Colonic mucosa (tissue), 4 donors: ENCODE measurements at regions not wholly inside any gene's neighbourhood (a gene's known extent, or its start where the extent isn't known, plus 50 kb on each side); places are given as distances from the start of the nearest gene placed in this dataset.

Source experiments
- DNase-seq: peaks from one replicate; pipeline ENCODE4 v3.0.0-alpha.2; 2020
- H3K27ac ChIP-seq: fragments of 200-600 bp; one replicate; pipeline ENCODE4 v1.8.0; 2021
- H3K27me3 ChIP-seq: fragments of 200-600 bp; one replicate; pipeline ENCODE4 v1.8.0; 2021
- H3K36me3 ChIP-seq: fragments of 200-600 bp; one replicate; pipeline ENCODE4 v1.8.0; 2021
- H3K4me1 ChIP-seq: fragments of 200-600 bp; one replicate; pipeline ENCODE4 v1.8.0; 2021; ENCODE audit warnings: mild to moderate bottlenecking
- H3K4me3 ChIP-seq: fragments of 200-600 bp; one replicate; pipeline ENCODE4 v1.8.0; 2021
- H3K9ac ChIP-seq, 2 donors: one replicate each; pipeline ENCODE4 v1.7.0; 2013; ENCODE audit warnings: control low read depth in 2 of 2, low read depth in 2 of 2, low read length in 2 of 2
- H3K9me3 ChIP-seq: fragments of 200-600 bp; one replicate; pipeline ENCODE4 v1.8.0; 2021
- CTCF ChIP-seq: fragments of 200-600 bp; IDR thresholded peaks from one replicate; pipeline ENCODE4 v1.8.0; 2022; ENCODE audit warnings: antibody characterized with exemption, mild to moderate bottlenecking
- intact Hi-C: fragments of 100-400 bp; cut with DNase I; formaldehyde crosslinking; loops from one replicate; pipeline ENCODE4 v1.14.1; 2022
- donor health status: healthy.
- donor health status: DM: no; HTN: no; CAD: no.
- donor health status: DM: no; HTN: no; CAD: no.

- Histone ChIP-seq H3K4me1 (no peaks in the 10 kb centered on the region), H3K4me3 (no peak overlapping the region), H3K9me3 (no peaks in the 10 kb centered on the region), H3K27me3 (no peaks in the 10 kb centered on the region), H3K9ac (no peak overlapping the region), H3K36me3 (no peaks in the 10 kb centered on the region), H3K27ac (no peak overlapping the region)
- TF ChIP-seq CTCF = no peak
- DNase-seq = no peak
- intact Hi-C loops = no loop called here
Measured at GRCh38 chr17:13268791-13269595, 251.2 kb upstream of the ELAC2 start.

- H3K27me3 ChIP-seq = no peaks in the 10 kb centered on the region
- no peak for TF ChIP-seq CTCF
- intact Hi-C loops = no loop called here
- no peak overlapping the region for H3K9ac ChIP-seq
- H3K4me1 ChIP-seq = no peaks in the 10 kb centered on the region
- H3K4me3 ChIP-seq = no peak overlapping the region
- no peaks in the 10 kb centered on the region for H3K36me3 ChIP-seq
- no peak overlapping the region for H3K27ac ChIP-seq
- DNase-seq = no peak
- H3K9me3 ChIP-seq = no peaks in the 10 kb centered on the region
Measured at GRCh38 chr17:13266606-13267005, 248.8 kb upstream of the ELAC2 start.

GRCh38 chr17:13265311-13265710, 247.5 kb upstream of the ELAC2 start:
- intact Hi-C loops = no loop called here
- H3K9ac ChIP-seq = no peak overlapping the region
- H3K4me3 ChIP-seq = no peak overlapping the region
- DNase-seq = no peak
- no peak overlapping the region for H3K27ac ChIP-seq
- no peaks in the 10 kb centered on the region for H3K36me3 ChIP-seq
- no peak for TF ChIP-seq CTCF
- H3K4me1 ChIP-seq = no peaks in the 10 kb centered on the region
- no peaks in the 10 kb centered on the region for H3K9me3 ChIP-seq
- no peaks in the 10 kb centered on the region for H3K27me3 ChIP-seq

GRCh38 chr17:13263746-13264145, 245.9 kb upstream of the ELAC2 start:
- no peaks in the 10 kb centered on the region for H3K36me3 ChIP-seq
- intact Hi-C loops = no loop called here
- no peaks in the 10 kb centered on the region for H3K4me1 ChIP-seq
- no peak for TF ChIP-seq CTCF
- no peaks in the 10 kb centered on the region for H3K9me3 ChIP-seq
- no peak for DNase-seq
- no peak overlapping the region for H3K9ac ChIP-seq
- no peak overlapping the region for H3K27ac ChIP-seq
- H3K4me3 ChIP-seq = no peak overlapping the region
- H3K27me3 ChIP-seq = no peaks in the 10 kb centered on the region

GRCh38 chr17:13256545-13256944, 238.7 kb upstream of the ELAC2 start:
- Histone ChIP-seq H3K27me3 (no peaks in the 10 kb centered on the region), H3K9ac (no peak overlapping the region), H3K9me3 (no peaks in the 10 kb centered on the region), H3K36me3 (no peaks in the 10 kb centered on the region), H3K27ac (no peak overlapping the region), H3K4me3 (no peak overlapping the region), H3K4me1 (no peaks in the 10 kb centered on the region)
- TF ChIP-seq CTCF = no peak
- intact Hi-C loops = no loop called here
- DNase-seq = no peak
